Rectal smooth muscle tissue (tissue), 1 donor: ENCODE measurements at regions not wholly inside any gene's neighbourhood (a gene's known extent, or its start where the extent isn't known, plus 50 kb on each side); places are given as distances from the start of the nearest gene placed in this dataset.
"Not testable (repeated sequence)": the region's sequence is repeated elsewhere in the genome, so short reads cannot be mapped to it uniquely, and the experiment has no call there.

Source experiments
- H3K27ac ChIP-seq: one replicate; pipeline ENCODE4 v1.7.0; 2013; ENCODE audit warnings: low read depth, low read length, inconsistent platforms
- H3K27me3 ChIP-seq: one replicate; pipeline ENCODE4 v1.7.0; 2013; ENCODE audit warnings: low read length; ENCODE audit not compliant: control insufficient read depth, insufficient read depth
- H3K36me3 ChIP-seq: one replicate; pipeline ENCODE4 v1.7.0; 2013; ENCODE audit warnings: low read length; ENCODE audit not compliant: control insufficient read depth, insufficient read depth
- H3K4me1 ChIP-seq: one replicate; pipeline ENCODE4 v1.7.0; 2013; ENCODE audit warnings: low read length; ENCODE audit not compliant: control insufficient read depth, insufficient read depth
- H3K4me3 ChIP-seq: one replicate; pipeline ENCODE4 v1.7.0; 2013; ENCODE audit warnings: low read length
- H3K9ac ChIP-seq: one replicate; pipeline ENCODE4 v1.7.0; 2013; ENCODE audit warnings: low read length

DNA sequence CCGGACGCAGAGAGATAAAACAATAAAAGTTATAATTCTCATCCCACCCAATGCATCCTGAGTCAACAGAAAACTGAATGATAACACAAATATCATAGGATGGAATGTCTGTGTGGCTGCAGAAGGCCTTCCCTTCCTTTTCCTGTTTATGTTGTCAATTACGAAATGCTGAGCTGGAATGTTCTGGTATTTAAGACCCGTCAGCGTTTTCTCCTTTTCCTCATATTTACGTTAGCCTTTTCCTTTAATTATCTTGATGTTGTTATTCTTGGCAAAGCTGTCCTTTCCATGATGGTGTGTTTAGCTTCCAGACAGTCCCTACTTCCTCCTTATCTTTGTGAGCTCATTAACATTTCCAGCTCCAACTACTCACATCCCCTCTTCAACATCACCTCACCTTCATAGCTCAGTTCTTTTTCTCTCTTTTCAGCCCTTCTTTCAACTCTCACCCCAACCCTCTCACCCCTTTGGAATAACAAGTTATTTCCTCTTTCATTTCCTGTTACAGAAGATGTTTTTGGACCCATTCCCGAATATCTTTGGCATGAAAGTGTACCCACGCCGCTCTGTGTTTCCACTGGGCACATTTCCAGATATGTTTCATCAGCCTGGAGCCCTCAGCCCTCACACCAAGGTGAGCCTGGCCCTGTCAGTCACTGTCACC is 221.6 kb downstream of the NR2F1-AS1 start:
- H3K4me3 ChIP-seq: no peak overlapping the region
- H3K4me1 ChIP-seq: no peaks in the 10 kb centered on the region

DNA sequence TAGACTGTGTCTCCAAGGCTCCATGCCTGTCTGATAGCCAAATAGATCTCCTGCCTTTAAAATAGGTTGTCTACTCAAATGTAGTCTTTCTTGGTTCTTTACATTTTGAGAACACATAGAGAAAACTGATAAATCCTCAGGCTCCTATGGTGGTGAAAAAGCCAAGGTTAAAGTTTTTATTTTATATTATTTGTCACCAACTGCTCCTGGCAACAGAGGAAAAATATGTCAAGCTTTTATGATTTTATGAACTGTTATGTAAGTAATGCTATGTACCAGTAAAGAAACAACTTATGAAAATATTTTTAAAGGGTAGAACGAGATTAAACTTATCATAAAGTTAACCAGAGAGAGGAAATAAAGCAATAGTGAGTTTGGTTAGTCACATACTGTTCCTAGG is 222.8 kb downstream of the NR2F1-AS1 start:
- no peak overlapping the region for H3K27ac ChIP-seq
- H3K36me3 ChIP-seq: no peaks in the 10 kb centered on the region
- no peak overlapping the region for H3K9ac ChIP-seq
- H3K27me3 ChIP-seq: no peaks in the 10 kb centered on the region
- no peak overlapping the region for H3K4me3 ChIP-seq
- no peaks in the 10 kb centered on the region for H3K4me1 ChIP-seq

More for the DNA sequence above, 221.6 kb downstream of the NR2F1-AS1 start:
- Histone ChIP-seq H3K27ac (no peak overlapping the region), H3K36me3 (no peaks in the 10 kb centered on the region), H3K9ac (no peak overlapping the region), H3K27me3 (no peaks in the 10 kb centered on the region)

DNA sequence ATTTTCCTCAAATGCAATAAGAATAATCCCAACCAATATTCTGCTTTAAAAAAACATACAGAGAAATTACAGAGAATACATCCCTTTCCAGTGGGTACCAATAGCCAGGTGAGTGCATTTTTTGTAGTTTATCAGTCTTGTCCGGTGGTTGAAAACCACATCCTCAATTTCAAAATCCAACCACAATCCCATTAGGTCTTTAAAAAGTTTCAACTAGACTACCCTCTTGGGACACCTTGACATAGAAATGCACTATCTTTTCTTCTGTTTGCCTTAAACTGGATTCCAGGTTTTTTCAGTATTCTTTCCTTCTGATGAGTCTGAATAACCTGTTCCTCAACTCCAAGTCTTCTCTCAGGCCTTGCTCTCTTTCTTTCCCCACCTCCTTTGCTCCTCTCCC is 223.3 kb downstream of the NR2F1-AS1 start:
- Histone ChIP-seq H3K36me3 (no peaks in the 10 kb centered on the region), H3K27me3 (no peaks in the 10 kb centered on the region), H3K9ac (no peak overlapping the region), H3K4me1 (no peaks in the 10 kb centered on the region), H3K4me3 (no peak overlapping the region), H3K27ac (no peak overlapping the region)

DNA sequence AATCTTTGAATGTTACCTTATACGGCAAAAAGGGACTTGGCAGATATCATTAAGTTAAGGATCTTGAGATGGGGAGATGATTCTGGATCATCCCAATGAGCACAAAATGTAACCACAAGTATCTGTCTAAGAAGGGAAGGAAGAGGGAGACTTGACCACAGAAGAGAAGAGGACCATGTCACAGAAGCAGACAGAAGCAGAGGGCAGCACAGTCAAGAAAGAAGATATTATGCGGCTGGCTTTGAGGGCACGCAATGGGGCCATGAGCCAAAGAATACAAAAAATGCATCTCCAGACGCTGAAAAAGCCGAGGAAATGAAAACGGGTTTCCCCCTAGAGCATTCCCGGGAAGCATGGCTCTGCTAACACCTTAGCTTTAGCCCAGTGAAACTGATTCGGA is 225.3 kb downstream of the NR2F1-AS1 start:
- Histone ChIP-seq H3K4me1 (no peaks in the 10 kb centered on the region), H3K36me3 (no peaks in the 10 kb centered on the region), H3K27me3 (no peaks in the 10 kb centered on the region), H3K27ac (no peak overlapping the region), H3K9ac (no peak overlapping the region), H3K4me3 (no peak overlapping the region)

DNA sequence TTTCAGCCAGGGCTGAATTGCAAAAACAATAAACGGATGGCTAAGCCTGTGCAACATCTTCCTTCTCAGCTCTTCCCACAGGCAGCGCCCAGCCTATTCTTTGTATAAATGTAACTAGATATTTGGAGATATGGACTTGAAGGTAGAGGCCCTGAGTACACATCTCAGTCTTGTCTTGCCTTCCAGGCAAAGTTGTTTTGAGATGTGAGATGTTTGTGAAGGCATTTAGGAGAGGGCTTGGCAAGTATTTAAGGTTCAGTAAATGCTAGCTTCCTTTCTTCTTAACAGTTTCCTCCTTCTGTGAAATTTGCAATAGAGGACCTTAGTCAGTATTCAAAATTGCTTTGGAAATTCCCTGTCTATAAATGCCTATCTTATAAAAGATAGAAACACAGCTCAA is 228.8 kb downstream of the NR2F1-AS1 start:
- Histone ChIP-seq H3K4me3 (no peak overlapping the region), H3K4me1 (no peaks in the 10 kb centered on the region)

DNA sequence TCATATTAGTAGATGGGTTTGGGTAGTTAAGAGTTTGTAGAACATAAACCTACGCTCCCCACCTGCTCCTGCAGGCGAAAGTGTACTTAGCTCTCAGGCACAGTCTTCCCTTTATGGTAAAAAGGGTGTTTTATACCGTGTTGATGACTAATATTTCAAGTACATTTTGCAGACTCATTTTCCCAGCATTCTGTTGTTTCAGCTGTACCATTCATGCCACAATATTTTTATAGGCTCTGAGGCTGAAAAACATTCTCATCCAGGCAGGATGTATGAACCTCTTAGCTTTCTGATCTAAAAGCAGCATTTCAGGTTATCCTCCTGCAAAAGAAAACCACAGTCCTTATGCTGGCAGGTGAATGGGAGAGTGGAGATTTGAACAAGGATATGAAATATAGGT is 231.4 kb downstream of the NR2F1-AS1 start:
- Histone ChIP-seq H3K9ac (no peak overlapping the region), H3K4me1 (no peaks in the 10 kb centered on the region), H3K27ac (no peak overlapping the region), H3K27me3 (no peaks in the 10 kb centered on the region), H3K4me3 (no peak overlapping the region), H3K36me3 (no peaks in the 10 kb centered on the region)

More for the DNA sequence above, 228.8 kb downstream of the NR2F1-AS1 start:
- no peak overlapping the region for H3K9ac ChIP-seq
- H3K36me3 ChIP-seq: no peaks in the 10 kb centered on the region
- H3K27me3 ChIP-seq: no peaks in the 10 kb centered on the region
- H3K27ac ChIP-seq: no peak overlapping the region

DNA sequence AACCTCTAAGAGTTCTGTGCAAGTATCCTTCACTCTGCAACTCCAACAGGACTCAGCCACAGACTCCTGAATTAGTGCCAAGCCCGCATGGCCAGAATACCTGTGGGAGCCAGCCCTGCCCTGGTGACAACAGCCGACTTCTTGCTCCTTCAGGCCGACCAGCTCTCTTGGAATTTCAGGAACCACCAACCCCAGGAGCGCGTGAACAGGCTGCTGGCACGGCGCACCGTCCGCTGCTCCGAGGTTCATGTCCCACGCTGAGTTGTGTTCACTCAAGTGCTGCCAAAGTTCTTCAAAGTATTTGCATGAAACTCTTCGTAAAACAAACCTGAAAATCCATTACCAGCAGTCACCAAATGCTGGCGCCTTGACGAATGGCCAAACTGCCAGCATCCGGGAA is 232.8 kb downstream of the NR2F1-AS1 start:
- H3K36me3 ChIP-seq: no peaks in the 10 kb centered on the region
- no peak overlapping the region for H3K9ac ChIP-seq
- no peaks in the 10 kb centered on the region for H3K4me1 ChIP-seq
- H3K27me3 ChIP-seq: no peaks in the 10 kb centered on the region
- H3K4me3 ChIP-seq: no peak overlapping the region
- H3K27ac ChIP-seq: no peak overlapping the region

DNA sequence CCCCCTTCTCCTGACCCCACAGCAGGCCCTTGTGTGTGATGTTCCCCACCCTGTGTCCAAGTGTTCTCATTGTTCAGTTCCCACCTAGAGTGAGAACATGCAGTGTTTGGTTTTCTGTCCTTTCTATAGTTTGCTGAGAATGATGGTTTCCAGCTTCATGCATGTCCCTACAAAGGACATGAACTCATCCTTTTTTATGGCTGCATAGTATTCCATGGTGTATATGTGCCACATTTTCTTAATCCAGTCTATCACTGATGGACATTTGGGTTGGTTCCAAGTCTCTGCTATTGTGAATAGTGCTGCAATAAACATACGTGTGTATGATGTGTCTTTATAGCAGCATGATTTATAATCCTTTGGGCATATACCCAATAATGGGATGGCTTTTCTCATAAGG is 234.2 kb downstream of the NR2F1-AS1 start:
- H3K4me1 ChIP-seq, H3K36me3 ChIP-seq, H3K4me3 ChIP-seq, H3K27me3 ChIP-seq, H3K27ac ChIP-seq, H3K9ac ChIP-seq: not testable (repeated sequence)

DNA sequence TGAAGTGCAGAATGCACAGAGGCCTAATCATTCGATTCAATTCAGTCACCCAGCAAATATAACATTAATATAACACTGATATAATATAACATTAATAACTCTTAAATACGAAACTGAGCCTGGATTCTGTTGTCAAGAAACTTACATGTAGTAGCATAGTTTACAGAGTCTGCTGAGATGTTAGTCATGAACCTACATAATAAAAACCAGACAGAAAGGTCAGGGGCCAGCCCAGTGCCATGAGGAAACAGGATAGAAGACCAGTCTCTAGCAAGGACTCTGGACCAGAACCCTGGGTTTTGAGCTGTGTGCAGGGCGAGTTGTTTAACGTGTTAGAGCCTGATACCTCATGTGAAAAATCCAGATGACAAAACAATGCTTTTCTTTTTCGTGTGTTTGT is 234.7 kb downstream of the NR2F1-AS1 start:
- no peaks in the 10 kb centered on the region for H3K4me1 ChIP-seq
- H3K9ac ChIP-seq: no peak overlapping the region
- H3K36me3 ChIP-seq: no peaks in the 10 kb centered on the region
- H3K4me3 ChIP-seq: no peak overlapping the region
- no peaks in the 10 kb centered on the region for H3K27me3 ChIP-seq
- H3K27ac ChIP-seq: no peak overlapping the region

DNA sequence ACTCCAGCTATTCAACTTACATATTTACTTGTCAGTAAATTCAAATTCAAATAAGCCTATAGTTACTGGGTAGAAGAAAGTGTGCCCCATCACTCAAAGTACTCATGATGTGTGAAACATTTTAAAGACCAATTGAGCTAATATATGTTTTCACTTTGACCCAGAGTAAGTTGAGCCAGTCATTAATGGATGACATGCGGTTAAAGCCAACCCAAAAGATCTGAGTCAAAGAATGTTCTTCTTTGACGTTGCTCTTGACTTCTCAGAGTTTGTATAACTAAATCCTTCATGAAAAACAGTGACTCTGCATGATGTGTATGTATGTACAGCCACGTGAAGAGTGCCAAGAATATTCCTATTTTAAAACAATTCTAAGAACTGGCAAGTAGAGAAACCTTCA is 237.4 kb downstream of the NR2F1-AS1 start:
- H3K4me1 ChIP-seq: no peaks in the 10 kb centered on the region
- no peaks in the 10 kb centered on the region for H3K36me3 ChIP-seq
- H3K4me3 ChIP-seq: no peak overlapping the region
- no peak overlapping the region for H3K9ac ChIP-seq
- H3K27ac ChIP-seq: no peak overlapping the region
- H3K27me3 ChIP-seq: no peaks in the 10 kb centered on the region

DNA sequence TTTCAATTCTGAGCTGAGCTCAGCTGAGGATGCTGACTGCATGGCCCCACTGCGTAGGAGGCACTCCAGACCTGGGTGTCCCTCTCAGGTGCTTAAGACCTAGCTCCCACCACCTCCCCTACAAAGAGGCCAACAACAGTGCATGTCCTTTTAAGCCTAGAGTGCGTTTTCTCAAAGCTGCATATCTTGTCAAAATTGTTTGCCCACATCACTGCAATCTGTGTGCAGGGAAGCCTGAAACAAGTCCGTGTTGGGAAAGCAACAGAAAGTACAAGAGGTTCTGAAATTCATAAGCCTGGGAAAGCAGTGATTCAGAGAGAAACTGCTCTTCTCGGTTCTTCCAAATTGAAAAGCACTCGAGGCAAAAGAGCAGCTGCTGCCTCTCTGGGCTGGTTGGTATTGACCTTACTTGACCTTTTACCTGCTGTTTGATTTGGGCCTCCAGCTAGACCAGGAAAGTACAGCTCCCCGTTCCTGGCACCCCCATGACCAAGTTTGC is 238.4 kb downstream of the NR2F1-AS1 start:
- H3K27me3 ChIP-seq: no peaks in the 10 kb centered on the region
- no peak overlapping the region for H3K27ac ChIP-seq
- no peak overlapping the region for H3K4me3 ChIP-seq
- H3K9ac ChIP-seq: no peak overlapping the region
- H3K4me1 ChIP-seq: no peaks in the 10 kb centered on the region
- H3K36me3 ChIP-seq: no peaks in the 10 kb centered on the region

DNA sequence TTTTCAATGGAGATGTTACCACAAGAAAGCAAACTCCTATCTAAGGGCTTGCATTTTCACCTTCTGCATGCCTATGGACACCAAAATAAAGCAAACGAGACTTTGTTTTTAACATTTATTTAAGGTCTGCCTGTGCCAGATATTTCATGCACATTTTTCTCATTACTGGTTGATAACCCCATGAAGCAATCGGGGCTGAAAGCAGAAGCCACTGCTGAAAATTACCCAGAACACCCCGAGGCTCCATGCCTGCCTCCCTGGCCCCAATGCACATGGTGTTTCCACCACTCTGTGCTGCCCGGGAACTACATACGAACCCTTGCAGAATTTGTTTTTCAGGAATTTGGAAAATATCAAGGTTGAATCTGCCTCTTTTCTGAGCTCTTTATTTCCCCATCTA is 240.1 kb downstream of the NR2F1-AS1 start:
- Histone ChIP-seq H3K36me3 (no peaks in the 10 kb centered on the region), H3K27ac (no peak overlapping the region), H3K4me3 (no peak overlapping the region), H3K9ac (no peak overlapping the region), H3K4me1 (no peaks in the 10 kb centered on the region), H3K27me3 (no peaks in the 10 kb centered on the region)

DNA sequence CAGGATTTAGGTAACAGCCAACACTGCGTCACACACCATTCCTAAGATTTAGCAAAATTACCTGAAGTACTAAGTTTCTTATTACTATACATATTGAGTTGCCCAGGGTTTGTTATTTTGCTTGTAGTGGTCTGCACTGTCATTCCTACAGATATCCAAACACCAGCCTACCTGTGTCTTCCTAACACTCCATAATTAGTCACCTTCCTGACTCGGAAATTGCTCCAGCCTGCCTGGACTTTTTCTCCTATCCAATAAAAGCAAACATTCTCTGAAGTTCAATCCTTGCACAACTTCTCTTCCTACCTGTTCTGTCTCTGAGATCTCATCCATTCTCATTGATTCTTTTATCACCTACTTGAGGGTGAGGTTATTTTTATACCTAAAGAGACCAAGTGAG is 243.9 kb downstream of the NR2F1-AS1 start:
- H3K9ac ChIP-seq: no peak overlapping the region
- H3K27ac ChIP-seq: no peak overlapping the region
- no peaks in the 10 kb centered on the region for H3K36me3 ChIP-seq
- H3K4me1 ChIP-seq: no peaks in the 10 kb centered on the region
- H3K4me3 ChIP-seq: no peak overlapping the region
- no peaks in the 10 kb centered on the region for H3K27me3 ChIP-seq
